MM.1S (cell line): ENCODE measurements at regions not wholly inside any gene's neighbourhood (a gene's known extent, or its start where the extent isn't known, plus 50 kb on each side); places are given as distances from the start of the nearest gene placed in this dataset.

Experiments used
- CTCF ChIP-seq: fragments of 300-600 bp; sonication (generic); IDR thresholded peaks from 2 replicates; pipeline ENCODE4 v1.5.1; 2016; ENCODE audit warnings: antibody characterized with exemption, low read length, mixed read lengths
- EZH2phosphoT487 ChIP-seq: fragments of 300-600 bp; sonication (generic); IDR thresholded peaks from 2 replicates; pipeline ENCODE4 v1.6.1; 2018; ENCODE audit warnings: antibody characterized with exemption, low read length

GRCh38 chr10:20623546-20623945 is 273.6 kb downstream of the NEBL start:
- TF ChIP-seq CTCF (no peak), EZH2phosphoT487 (no peak)
